NB4 (cell line): ENCODE measurements at regions not wholly inside any gene's neighbourhood (a gene's known extent, or its start where the extent isn't known, plus 50 kb on each side); places are given as distances from the start of the nearest gene placed in this dataset.
A peak's percentile ranks its signal among the peaks of the same experiment; 100 is the strongest.

Source experiments
- CTCF ChIP-seq: IDR thresholded peaks from one replicate; pipeline ENCODE4 v1.5.1; 2012; ENCODE audit warnings: low read depth, low read length
- MYC ChIP-seq: IDR thresholded peaks from 2 replicates; pipeline ENCODE4 v1.6.1; 2011; ENCODE audit warnings: low read depth, low read length
- POLR2A ChIP-seq: IDR thresholded peaks from 2 replicates; pipeline ENCODE4 v1.6.1; 2011; ENCODE audit warnings: mild to moderate bottlenecking; ENCODE audit not compliant: insufficient read length; ENCODE audit errors: extremely low read depth

GRCh38 chr17:63082273-63082861 is 116.3 kb downstream of the TANC2 start:
- TF ChIP-seq CTCF = peak; percentile 10
- TF ChIP-seq POLR2A = no peak
- no peak for TF ChIP-seq MYC
